HG02981 (cell line): ENCODE measurements at regions not wholly inside any gene's neighbourhood (a gene's known extent, or its start where the extent isn't known, plus 50 kb on each side); places are given as distances from the start of the nearest gene placed in this dataset.
"Not testable (repeated sequence)": the region's sequence is repeated elsewhere in the genome, so short reads cannot be mapped to it uniquely, and the experiment has no call there.

Source experiments
- ATAC-seq: cut with Tn5 transposase; IDR thresholded peaks from one replicate; pipeline ENCODE4 v1.9.1; 2021; ENCODE audit warnings: mild to moderate bottlenecking, moderate library complexity; ENCODE audit not compliant: unreplicated experiment

DNA sequence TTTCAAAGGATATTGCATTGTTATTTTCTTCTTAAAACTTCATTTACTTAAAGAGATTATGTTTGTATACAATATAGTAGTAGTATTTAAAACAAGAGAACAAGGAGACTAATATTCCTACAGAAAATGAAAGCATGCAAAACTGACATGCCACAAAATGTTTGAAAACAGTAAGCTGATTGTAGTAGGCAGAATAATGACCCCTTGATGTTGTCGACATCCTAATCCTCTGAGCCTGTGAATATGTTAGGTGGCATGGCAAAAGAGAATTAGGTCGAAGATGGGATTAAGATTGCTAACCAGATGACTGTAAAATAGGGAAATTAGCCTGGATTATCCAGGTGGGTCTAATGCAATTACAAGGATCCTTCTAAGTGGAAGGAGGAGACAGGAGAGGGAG, 522.2 kb upstream of the NR3C2 start:
- ATAC-seq: no peak

- no peak for ATAC-seq
Measured at GRCh38 chr4:148962539-148963290, 520.5 kb upstream of the NR3C2 start.

DNA sequence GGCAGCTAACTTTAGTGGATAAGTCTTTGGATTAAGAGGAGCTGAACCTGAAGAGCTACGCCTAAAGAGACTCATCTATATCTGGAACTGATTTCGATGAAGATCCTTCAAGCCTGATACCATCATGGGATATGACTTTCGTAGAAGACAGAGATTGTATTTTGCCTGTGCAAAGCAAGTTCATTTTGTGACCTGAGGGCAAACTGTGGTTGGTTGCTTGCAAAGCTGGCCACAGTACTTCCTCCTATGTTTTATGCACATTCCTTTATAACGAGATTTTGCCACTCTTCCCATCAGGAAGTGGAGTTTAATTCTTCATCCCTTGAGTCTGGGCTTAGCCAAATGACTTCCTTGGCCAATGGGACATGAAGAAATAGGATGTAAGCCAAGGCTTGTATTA, 519.3 kb upstream of the NR3C2 start:
- ATAC-seq: no peak

DNA sequence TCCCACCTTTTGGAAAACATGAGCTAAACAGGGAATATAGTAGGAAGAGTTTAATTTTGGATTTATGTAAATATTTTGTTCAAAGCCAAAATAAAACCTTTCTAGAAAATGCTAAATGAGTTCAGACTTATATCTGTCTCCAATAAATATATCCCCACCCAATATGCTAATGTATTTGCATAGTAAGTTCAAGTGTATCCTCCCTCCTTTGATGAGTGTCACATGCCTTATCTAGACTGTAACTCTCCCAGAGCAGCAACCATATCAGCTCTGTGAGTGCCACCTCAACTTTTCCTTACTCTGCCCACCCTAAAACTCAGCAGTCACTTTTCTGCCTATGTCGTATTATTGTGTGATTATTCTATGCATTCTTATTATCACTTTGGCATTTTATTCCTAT, 516.1 kb upstream of the NR3C2 start:
- ATAC-seq: no peak

DNA sequence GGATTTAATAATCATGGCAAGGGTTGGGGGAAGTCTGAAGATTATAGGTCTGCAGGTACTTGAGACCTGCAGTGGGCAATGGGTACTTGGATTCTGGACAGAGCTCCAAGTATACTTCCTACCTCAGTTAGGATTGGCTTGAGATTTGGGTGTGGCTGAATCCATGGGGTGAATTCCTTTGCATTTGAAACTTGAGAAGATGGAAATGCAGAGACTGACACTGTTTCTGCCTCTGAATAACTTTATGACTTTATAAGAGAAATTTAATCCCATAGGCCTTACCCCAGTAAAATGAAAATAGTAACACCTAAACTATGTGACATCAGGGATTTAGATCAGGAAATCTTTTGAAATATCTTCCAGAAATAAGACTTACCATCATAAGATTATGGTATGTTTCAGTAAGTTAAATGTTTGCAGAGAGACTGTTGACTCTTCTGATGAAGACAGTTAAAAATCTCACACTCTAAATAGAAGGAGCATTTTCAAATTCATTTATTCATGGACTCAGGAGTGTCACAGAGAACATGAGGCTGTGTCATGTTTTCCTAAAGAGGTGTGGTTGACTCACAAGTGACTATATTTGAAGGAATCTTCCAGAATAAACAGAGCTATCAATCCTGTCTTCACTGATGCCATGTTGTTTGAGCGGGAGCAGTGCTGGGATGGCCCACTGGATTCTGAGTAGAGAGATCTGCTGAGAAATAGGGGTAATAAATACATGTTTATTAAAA, 513.5 kb upstream of the NR3C2 start:
- ATAC-seq: no peak

GRCh38 chr4:148954011-148954749, 512.0 kb upstream of the NR3C2 start:
- no peak for ATAC-seq

DNA sequence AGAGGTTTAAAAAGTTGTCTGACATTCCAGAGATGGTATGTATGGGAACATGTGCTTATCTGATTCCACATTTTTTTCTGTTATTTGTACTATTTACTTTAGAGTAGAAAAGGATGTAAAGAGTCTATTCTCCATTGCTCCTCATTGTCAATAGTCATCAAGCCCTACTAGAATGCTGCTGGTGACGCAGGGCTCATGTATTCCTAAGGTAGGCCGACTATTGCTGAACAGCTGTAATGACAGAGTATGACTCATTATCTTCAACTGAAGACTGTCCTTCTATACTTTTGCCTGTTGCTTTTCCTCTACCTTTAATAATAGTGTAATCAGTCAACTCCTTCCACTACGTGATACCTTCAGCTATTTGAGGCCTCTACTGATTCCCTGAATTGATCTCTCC, 509.1 kb upstream of the NR3C2 start:
- no peak for ATAC-seq

DNA sequence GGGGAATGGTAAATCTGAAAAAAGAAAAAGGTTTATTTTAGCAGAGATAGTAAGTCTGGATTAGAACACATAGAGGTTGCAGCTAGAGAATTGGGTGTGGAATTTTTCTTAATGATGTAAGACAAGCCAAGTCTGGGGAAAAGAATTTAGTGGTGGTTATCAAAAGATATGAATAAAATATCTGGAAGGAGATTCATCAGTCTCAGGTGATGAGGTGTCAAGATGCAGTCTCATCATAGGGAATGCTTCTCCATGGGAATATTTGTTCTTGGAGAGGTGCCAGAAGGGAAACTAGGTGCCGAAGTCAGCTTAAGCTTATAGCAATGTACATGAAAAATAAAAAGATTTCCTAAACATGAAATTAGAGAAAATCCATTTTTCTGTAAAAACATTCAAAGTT, 504.1 kb upstream of the NR3C2 start:
- ATAC-seq: no peak

DNA sequence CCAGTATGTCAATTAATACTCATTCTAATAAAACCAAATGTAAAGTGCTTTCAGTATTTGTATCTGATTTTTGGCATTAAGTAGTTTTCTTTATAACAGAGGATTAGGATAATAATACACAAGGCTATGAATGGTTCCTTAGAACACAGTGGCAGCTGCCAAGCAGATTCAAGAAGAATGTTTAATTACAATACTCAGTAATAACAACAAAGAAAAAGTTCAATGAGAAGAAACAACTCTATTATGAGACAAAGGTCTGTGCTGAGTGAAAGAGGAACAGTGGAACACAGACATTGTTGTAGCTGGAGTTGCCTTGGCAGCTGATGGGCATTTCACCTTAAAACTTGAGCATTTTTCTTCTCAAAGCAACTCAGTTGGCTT, 502.6 kb upstream of the NR3C2 start:
- ATAC-seq: no peak

DNA sequence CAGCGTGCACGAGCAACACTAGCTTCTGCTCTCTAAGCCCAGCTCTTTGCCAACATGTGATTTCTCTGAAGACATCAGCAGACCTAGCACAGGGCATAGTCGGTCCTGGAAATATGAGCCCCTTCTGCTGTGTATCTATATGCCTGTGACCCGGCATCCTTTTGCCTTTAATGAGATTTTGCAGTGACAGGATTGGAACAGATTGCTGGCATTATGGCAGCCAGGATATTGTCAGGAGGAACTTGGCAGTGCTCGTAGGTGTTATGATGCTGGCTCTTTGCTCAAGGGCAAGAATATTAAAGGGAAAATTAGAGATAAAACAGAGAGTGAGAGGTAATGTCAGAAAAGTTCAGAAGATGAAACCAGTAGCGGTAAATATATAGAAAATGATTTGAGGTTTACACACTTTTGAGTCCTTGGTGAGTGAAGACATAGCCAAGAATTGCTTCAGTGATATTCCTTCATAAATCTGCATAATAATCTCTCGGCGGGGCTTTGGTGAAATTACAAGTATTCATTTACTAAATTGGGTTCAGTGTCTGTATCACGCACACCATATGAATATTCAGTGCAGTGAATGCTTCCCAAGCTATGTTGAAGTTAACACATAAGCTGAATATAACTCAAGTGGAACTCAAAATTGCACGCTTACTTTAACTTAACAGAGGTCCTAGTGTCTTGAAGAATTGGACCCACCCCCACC, 502.1 kb upstream of the NR3C2 start:
- ATAC-seq: no peak

DNA sequence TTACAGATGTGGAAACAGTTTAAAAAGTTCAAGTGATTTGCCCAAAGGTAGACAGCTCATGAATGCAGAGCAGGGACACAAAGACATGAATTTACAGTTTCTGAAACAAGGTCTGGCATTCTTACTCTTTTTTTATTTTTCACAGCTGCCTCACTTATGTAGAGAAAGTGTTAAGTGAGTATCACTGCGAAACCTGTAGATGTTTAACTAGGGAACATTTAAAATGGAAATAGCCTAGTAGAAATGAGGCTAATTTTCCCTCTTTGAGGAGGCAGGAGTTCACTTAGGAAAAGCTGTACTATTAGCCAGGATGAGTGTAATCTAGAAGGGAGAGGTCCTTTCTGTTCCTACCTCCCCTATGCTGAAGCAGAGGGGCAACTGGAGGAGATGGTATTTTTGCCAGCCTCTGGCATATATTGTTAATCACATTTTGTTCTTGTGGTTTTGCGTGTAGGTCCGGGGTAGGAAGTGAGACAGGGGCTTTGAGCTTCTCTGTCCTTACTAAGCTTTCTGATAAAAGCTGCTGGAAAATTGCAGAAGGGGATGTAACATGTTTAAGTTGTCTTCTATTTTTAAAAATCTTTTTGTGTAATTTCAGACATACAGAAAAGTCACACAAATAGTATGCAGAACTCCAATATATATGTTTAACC, 492.8 kb upstream of the NR3C2 start:
- no peak for ATAC-seq

- no peak for ATAC-seq
Measured at GRCh38 chr4:148926276-148927260, 484.4 kb upstream of the NR3C2 start.

DNA sequence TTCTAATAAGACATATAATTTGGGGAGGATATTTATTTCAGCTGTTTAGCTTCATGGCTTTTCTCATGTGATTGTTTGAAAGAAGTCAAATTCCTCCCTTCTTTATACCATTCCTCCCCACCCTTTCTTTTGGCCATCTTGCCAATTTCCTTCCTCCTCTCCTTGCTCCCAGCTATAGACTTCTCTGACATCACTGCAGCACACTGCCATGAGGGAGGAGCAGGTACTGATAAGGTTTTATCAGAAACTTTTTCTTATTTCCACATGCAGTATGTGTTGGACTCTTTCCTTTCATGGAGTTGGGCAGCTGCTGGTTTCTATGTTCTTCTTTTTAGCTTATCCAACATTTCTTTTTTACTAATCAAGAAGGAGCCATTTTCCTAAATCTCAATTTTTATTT, 481.7 kb upstream of the NR3C2 start:
- no peak for ATAC-seq

- no peak for ATAC-seq
Measured at GRCh38 chr4:148922497-148922896, 480.3 kb upstream of the NR3C2 start.

DNA sequence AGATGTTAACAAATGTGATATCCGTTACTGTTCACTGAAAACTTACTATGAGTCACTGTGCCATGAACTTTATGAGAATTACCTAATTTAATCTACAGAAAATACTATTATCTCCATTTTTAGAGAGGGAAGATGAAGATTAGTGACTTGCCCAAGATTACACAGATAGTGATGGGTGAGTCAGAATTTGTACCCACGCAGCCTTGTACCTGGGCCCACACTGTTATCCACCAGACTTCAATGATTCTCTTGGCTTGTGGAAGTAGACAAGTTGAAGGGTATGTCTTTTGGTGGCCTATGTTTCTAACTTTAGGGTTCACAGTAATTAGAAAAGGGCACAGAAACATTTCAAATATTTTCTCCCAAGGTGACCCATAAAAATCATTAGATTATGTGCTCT, 472.5 kb upstream of the NR3C2 start:
- no peak for ATAC-seq

GRCh38 chr4:148914301-148914700, 472.1 kb upstream of the NR3C2 start:
- ATAC-seq: no peak

DNA sequence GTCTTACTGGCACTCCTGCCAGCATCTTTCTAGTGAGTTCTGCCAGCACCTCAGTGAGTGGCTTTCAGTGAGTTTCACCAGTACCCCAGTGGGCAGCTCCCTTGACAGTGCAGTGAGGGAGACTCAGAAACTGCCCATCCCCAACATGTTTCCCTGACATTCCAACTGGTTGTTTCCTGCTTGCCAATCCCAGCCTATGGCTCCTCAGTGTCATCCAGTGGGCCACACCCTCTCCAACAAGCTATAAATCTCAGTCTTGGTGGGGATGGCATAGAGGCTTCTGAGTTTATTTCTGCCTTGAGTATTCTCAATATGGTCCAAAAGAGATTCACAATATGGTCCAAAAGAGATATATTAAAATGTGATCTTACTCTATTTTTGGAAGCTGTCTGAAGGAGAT, 461.2 kb upstream of the NR3C2 start:
- ATAC-seq: no peak

DNA sequence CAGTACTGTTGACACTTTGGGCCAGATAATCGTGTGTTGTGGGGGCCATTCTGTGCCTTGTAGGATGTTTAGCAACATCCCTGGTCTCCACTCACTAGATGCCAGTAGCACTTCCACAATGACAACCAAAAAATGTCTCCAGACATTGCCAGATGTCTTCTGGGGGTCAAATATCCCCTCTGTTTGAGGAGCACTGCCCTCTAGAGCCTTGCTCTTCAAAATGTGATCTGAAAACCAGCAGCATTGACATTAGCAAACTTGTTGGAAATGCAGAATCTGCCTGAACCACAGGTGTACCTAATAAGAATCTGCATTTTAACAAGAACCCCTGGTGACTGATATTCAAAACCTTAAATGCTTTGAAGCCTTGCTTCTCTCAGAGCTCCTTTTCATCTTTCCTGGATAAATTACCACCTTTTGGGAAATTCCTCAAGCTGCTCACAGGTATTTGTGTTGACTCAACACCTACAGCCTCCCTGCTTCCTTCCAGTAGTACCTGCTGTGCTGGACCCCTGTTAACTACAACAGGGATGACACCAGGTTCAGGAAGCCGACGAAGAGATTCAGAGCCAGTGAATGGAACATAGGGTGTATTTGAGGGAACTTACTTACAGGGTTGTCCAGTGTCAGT, 459.0 kb upstream of the NR3C2 start:
- ATAC-seq: no peak

- ATAC-seq: not testable (repeated sequence)
Measured at GRCh38 chr4:148898139-148898538, 455.9 kb upstream of the NR3C2 start.
